HFFc6 (cell line): ENCODE measurements at regions not wholly inside any gene's neighbourhood (a gene's known extent, or its start where the extent isn't known, plus 50 kb on each side); places are given as distances from the start of the nearest gene placed in this dataset.

Experiments used
- DNase-seq: peaks from one replicate; pipeline ENCODE4 v3.0.0-alpha.2; 2018
- H3K27ac Mint-ChIP-seq: 2 replicates; pipeline ENCODE4 v1.8.0; 2020; ENCODE audit warnings: mild to moderate bottlenecking, mixed read lengths
- H3K27me3 Mint-ChIP-seq: 2 replicates; pipeline ENCODE4 v1.8.0; 2021; ENCODE audit warnings: mild to moderate bottlenecking, moderate library complexity, mixed read lengths; ENCODE audit not compliant: insufficient read depth
- H3K36me3 Mint-ChIP-seq: 2 replicates; pipeline ENCODE4 v1.8.0; 2021; ENCODE audit warnings: low read depth, mixed read lengths
- H3K4me1 Mint-ChIP-seq: 2 replicates; pipeline ENCODE4 v1.8.0; 2020; ENCODE audit warnings: low read depth, mixed read lengths
- H3K4me3 Mint-ChIP-seq: 2 replicates; pipeline ENCODE4 v1.8.0; 2020; ENCODE audit warnings: mild to moderate bottlenecking, moderate library complexity, mixed read lengths
- H3K9me3 Mint-ChIP-seq: 2 replicates; pipeline ENCODE4 v1.8.0; 2020; ENCODE audit warnings: mild to moderate bottlenecking, mixed read lengths
- CTCF ChIP-seq: fragments of 200-600 bp; sonication (generic); IDR thresholded peaks from 2 replicates; pipeline ENCODE4 v1.5.0; 2021; ENCODE audit warnings: antibody characterized with exemption, mild to moderate bottlenecking

GRCh38 chr1:38396606-38397005 lies 350.0 kb upstream of the POU3F1 start:
- no peak for DNase-seq
- Mint-ChIP-seq H3K4me1 (no peaks in the 10 kb centered on the region), H3K9me3 (peaks cover 27% of the 10 kb centered on the region), H3K27ac (no peak overlapping the region), H3K4me3 (no peak overlapping the region), H3K36me3 (no peaks in the 10 kb centered on the region), H3K27me3 (no peaks in the 10 kb centered on the region; the same call in 1 of the 2 replicates)
- TF ChIP-seq CTCF = no peak

GRCh38 chr1:38394303-38394702 lies 347.7 kb upstream of the POU3F1 start:
- Mint-ChIP-seq H3K27ac (no peak overlapping the region), H3K9me3 (peaks cover 40% of the 10 kb centered on the region), H3K36me3 (peaks cover 6% of the 10 kb centered on the region; the same call in 1 of the 2 replicates), H3K27me3 (no peaks in the 10 kb centered on the region; the same call in 1 of the 2 replicates), H3K4me1 (no peaks in the 10 kb centered on the region), H3K4me3 (no peak overlapping the region)
- no peak for TF ChIP-seq CTCF
- DNase-seq = no peak

GRCh38 chr1:38392861-38393260 lies 346.3 kb upstream of the POU3F1 start:
- no peak overlapping the region for H3K4me3 Mint-ChIP-seq
- no peaks in the 10 kb centered on the region for H3K4me1 Mint-ChIP-seq
- H3K27ac Mint-ChIP-seq = no peak overlapping the region
- H3K9me3 Mint-ChIP-seq = peaks cover 45% of the 10 kb centered on the region
- H3K27me3 Mint-ChIP-seq = no peaks in the 10 kb centered on the region
- H3K36me3 Mint-ChIP-seq = peaks cover 6% of the 10 kb centered on the region; the same call in 1 of the 2 replicates
- TF ChIP-seq CTCF = no peak
- DNase-seq = no peak

DNA sequence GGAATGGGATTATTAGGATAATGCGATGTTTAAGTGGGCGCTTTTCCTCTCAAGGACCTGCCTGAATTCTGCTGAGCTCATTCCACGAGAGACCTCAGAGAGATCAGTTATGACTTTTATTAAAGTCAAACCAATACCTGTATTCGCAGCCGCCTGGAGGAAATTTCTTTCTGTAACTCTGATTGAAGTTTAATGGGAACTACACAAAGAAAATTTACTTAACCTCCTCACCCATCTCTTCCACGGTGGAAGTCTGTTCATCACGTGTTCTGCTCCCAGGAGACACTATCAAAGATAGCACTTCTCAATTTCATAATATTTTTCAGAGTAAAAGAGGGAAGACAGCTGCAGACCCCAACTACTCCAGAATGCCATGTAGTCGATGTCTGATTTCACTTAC lies 334.7 kb upstream of the POU3F1 start:
- DNase-seq = no peak
- H3K4me1 Mint-ChIP-seq = no peaks in the 10 kb centered on the region
- H3K27ac Mint-ChIP-seq = no peak overlapping the region
- no peaks in the 10 kb centered on the region for H3K36me3 Mint-ChIP-seq
- no peaks in the 10 kb centered on the region for H3K27me3 Mint-ChIP-seq
- TF ChIP-seq CTCF = no peak
- no peak overlapping the region for H3K4me3 Mint-ChIP-seq
- peaks cover 39% of the 10 kb centered on the region for H3K9me3 Mint-ChIP-seq

DNA sequence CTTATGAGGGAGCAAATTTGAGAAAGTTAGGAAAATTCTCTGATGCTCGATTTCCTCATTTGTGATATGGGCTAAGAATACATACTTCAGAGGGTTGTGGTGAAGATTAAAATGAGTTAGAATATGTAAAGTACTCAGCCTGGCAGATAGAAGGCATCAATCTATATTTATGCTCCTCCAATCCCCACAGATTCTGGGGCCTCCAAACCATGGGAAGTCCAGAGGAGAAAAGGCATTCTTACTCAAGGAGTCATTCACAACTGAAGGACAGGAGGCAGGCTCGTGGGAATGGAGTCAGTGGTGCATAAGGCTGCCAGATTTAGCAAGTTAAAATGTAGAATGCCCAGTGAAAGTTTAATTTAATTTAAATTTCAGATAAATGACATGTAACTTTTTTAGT lies 330.0 kb upstream of the POU3F1 start:
- no peak for DNase-seq
- Mint-ChIP-seq H3K27ac (no peak overlapping the region), H3K36me3 (no peaks in the 10 kb centered on the region), H3K4me3 (no peak overlapping the region), H3K4me1 (no peaks in the 10 kb centered on the region), H3K9me3 (peaks cover 47% of the 10 kb centered on the region), H3K27me3 (no peaks in the 10 kb centered on the region)
- TF ChIP-seq CTCF = no peak

GRCh38 chr1:38375035-38375434 lies 328.4 kb upstream of the POU3F1 start:
- Mint-ChIP-seq H3K4me3 (no peak overlapping the region), H3K4me1 (no peaks in the 10 kb centered on the region), H3K9me3 (peaks cover 45% of the 10 kb centered on the region), H3K27ac (no peak overlapping the region), H3K27me3 (no peaks in the 10 kb centered on the region; the same call in 1 of the 2 replicates), H3K36me3 (no peaks in the 10 kb centered on the region)
- DNase-seq = no peak
- TF ChIP-seq CTCF = no peak
